WTC11 (cell line): ENCODE measurements at regions not wholly inside any gene's neighbourhood (a gene's known extent, or its start where the extent isn't known, plus 50 kb on each side); places are given as distances from the start of the nearest gene placed in this dataset.

Experiments
- ATAC-seq: fragments of 200-7000 bp; cut with Tn5 transposase; 2 replicates; pipeline ENCODE4 v1.10.0; 2021; ENCODE audit warnings: mild to moderate bottlenecking, moderate library complexity
- CTCF ChIA-PET: fragments of 300-600 bp; sonication (Branson Sonifier 250); formaldehyde crosslinking; loops from one replicate; lab custom pipeline; 2021; ENCODE audit warnings: antibody characterized with exemption; lab: Charles Lee
- POLR2A ChIA-PET: fragments of 350-600 bp; sonication (Branson Sonifier 250); formaldehyde crosslinking; loops from one replicate; lab custom pipeline; 2021; ENCODE audit warnings: antibody characterized with exemption; lab: Charles Lee
- DNase-seq: peaks from one replicate; pipeline ENCODE4 v3.0.0; 2021; ENCODE audit warnings: low spot score
- H3K27ac Mint-ChIP-seq: 2 replicates; pipeline ENCODE4 v1.8.0; 2021; ENCODE audit warnings: mixed read lengths
- H3K27me3 Mint-ChIP-seq: 2 replicates; pipeline ENCODE4 v1.8.0; 2021; ENCODE audit warnings: low read depth, mild to moderate bottlenecking, moderate library complexity, mixed read lengths
- H3K36me3 Mint-ChIP-seq: 2 replicates; pipeline ENCODE4 v1.8.0; 2021; ENCODE audit warnings: mixed read lengths
- H3K4me1 Mint-ChIP-seq: 2 replicates; pipeline ENCODE4 v1.8.0; 2022; ENCODE audit warnings: mixed read lengths
- H3K4me3 Mint-ChIP-seq: 2 replicates; pipeline ENCODE4 v1.8.0; 2021; ENCODE audit warnings: mild to moderate bottlenecking, moderate library complexity, mixed read lengths
- H3K9me3 Mint-ChIP-seq: 2 replicates; pipeline ENCODE4 v1.8.0; 2021; ENCODE audit warnings: mixed read lengths
- CDX4 ChIP-seq: fragments of 250-450 bp; sonication (Bioruptor Pico); IDR thresholded peaks from 2 replicates; pipeline ENCODE4 v1.9.0; 2021; ENCODE audit warnings: moderate library complexity, mild to moderate bottlenecking, inconsistent platforms, borderline replicate concordance
- CTCF ChIP-seq: fragments of 200-600 bp; IDR thresholded peaks from 2 replicates; pipeline ENCODE4 v1.8.0; 2022; ENCODE audit warnings: antibody characterized with exemption
- E2F1 ChIP-seq: sonication (generic); formaldehyde crosslinking; IDR thresholded peaks from 2 replicates; pipeline ENCODE4 v1.8.0; 2022; ENCODE audit warnings: mild to moderate bottlenecking, missing genetic modification reagents
- ELF4 ChIP-seq: sonication (generic); formaldehyde crosslinking; IDR thresholded peaks from 2 replicates; pipeline ENCODE4 v1.8.1; 2022; ENCODE audit warnings: low read depth, mild to moderate bottlenecking, moderate library complexity, missing genetic modification reagents
- EMX1 ChIP-seq: fragments of 250-450 bp; sonication (Bioruptor Pico); IDR thresholded peaks from 2 replicates; pipeline ENCODE4 v1.8.0; 2021; ENCODE audit warnings: mild to moderate bottlenecking
- HMGA2 ChIP-seq: fragments of 250-450 bp; sonication (Bioruptor Pico); IDR thresholded peaks from 2 replicates; pipeline ENCODE4 v1.4.0; 2021; ENCODE audit warnings: mild to moderate bottlenecking, moderate library complexity
- JUN ChIP-seq: sonication (generic); formaldehyde crosslinking; IDR thresholded peaks from 2 replicates; pipeline ENCODE4 v1.8.0; 2023; ENCODE audit warnings: mild to moderate bottlenecking, missing genetic modification reagents
- KAT7 ChIP-seq: sonication (generic); formaldehyde crosslinking; IDR thresholded peaks from 2 replicates; pipeline ENCODE4 v1.8.1; 2023; ENCODE audit warnings: missing genetic modification reagents, mild to moderate bottlenecking, borderline replicate concordance
- MYBL2 ChIP-seq: sonication (generic); formaldehyde crosslinking; IDR thresholded peaks from 2 replicates; pipeline ENCODE4 v1.8.1; 2023; ENCODE audit warnings: mild to moderate bottlenecking, moderate library complexity, missing genetic modification reagents
- RORB ChIP-seq: fragments of 250-450 bp; sonication (Bioruptor Pico); IDR thresholded peaks from 2 replicates; pipeline ENCODE4 v1.9.0; 2021; ENCODE audit warnings: mild to moderate bottlenecking
- SOX15 ChIP-seq: fragments of 250-450 bp; sonication (Bioruptor Pico); IDR thresholded peaks from 2 replicates; pipeline ENCODE4 v1.9.0; 2021; ENCODE audit warnings: mild to moderate bottlenecking
- STAT6 ChIP-seq: sonication (generic); formaldehyde crosslinking; conservative IDR thresholded peaks from 2 replicates; pipeline ENCODE4 v1.8.1; 2023; ENCODE audit warnings: mild to moderate bottlenecking, low read depth, missing genetic modification reagents, moderate library complexity
- TEAD1 ChIP-seq: sonication (generic); formaldehyde crosslinking; IDR thresholded peaks from 2 replicates; pipeline ENCODE4 v1.8.0; 2022; ENCODE audit warnings: mild to moderate bottlenecking, missing genetic modification reagents
- TP53 ChIP-seq: sonication (generic); formaldehyde crosslinking; IDR thresholded peaks from 2 replicates; pipeline ENCODE4 v1.8.1; 2023; ENCODE audit warnings: mild to moderate bottlenecking, missing genetic modification reagents
- USF2 ChIP-seq: sonication (generic); formaldehyde crosslinking; IDR thresholded peaks from 2 replicates; pipeline ENCODE4 v1.8.1; 2023; ENCODE audit warnings: mild to moderate bottlenecking, missing genetic modification reagents, moderate library complexity
- ZNF317 ChIP-seq: sonication (generic); formaldehyde crosslinking; IDR thresholded peaks from 2 replicates; pipeline ENCODE4 v1.8.1; 2023; ENCODE audit warnings: low read depth, mild to moderate bottlenecking, moderate library complexity, missing genetic modification reagents, borderline replicate concordance
- ZNF423 ChIP-seq: fragments of 250-450 bp; sonication (Bioruptor Pico); IDR thresholded peaks from 2 replicates; pipeline ENCODE4 v2.1.2; 2022; ENCODE audit warnings: mild to moderate bottlenecking, moderate library complexity
- ZNF425 ChIP-seq: fragments of 250-450 bp; sonication (Bioruptor Pico); conservative IDR thresholded peaks from 2 replicates; pipeline ENCODE4 v1.9.0; 2021; ENCODE audit warnings: mild to moderate bottlenecking
- ZNF512 ChIP-seq: sonication (generic); formaldehyde crosslinking; IDR thresholded peaks from 2 replicates; pipeline ENCODE4 v1.8.1; 2022; ENCODE audit warnings: missing genetic modification reagents, borderline replicate concordance

- DNase-seq (no peak), ATAC-seq (no peak)
- TF ChIP-seq TEAD1 (CRISPR knock-in tag) = no peak
- ChIA-PET POLR2A (no interaction called here), CTCF (interaction anchor here (0.7 to 1.5 kb wide), 2 partner anchors 24 to 1583 kb away, joined by 3 to 4 read pairs; no protein-coding TSS in a partner anchor)
- no peaks in the 10 kb centered on the region for H3K27me3 Mint-ChIP-seq
- peaks cover 8% of the 10 kb centered on the region for H3K9me3 Mint-ChIP-seq
- no peak overlapping the region for H3K27ac Mint-ChIP-seq
- H3K4me3 Mint-ChIP-seq = no peak overlapping the region
- H3K36me3 Mint-ChIP-seq = peaks cover 3% of the 10 kb centered on the region; the same call in 1 of the 2 replicates
- H3K4me1 Mint-ChIP-seq = peaks cover 8% of the 10 kb centered on the region; the same call in 1 of the 2 replicates
These were observed 402.3 kb downstream of the LRATD1 start for GRCh38 chr2:15034860-15035259.

- Mint-ChIP-seq H3K27ac (no peak overlapping the region), H3K4me1 (peaks cover 17% of the 10 kb centered on the region), H3K27me3 (no peaks in the 10 kb centered on the region), H3K4me3 (no peak overlapping the region), H3K9me3 (peaks cover 8% of the 10 kb centered on the region), H3K36me3 (peaks cover 3% of the 10 kb centered on the region; the same call in 1 of the 2 replicates)
- ChIA-PET CTCF (interaction anchor here (1.0 kb wide), 1 partner anchor 20 kb away, joined by 4 read pairs; no protein-coding TSS in a partner anchor), POLR2A (no interaction called here)
- DNase-seq (no peak), ATAC-seq (no peak)
- no peak for TF ChIP-seq ZNF512 (CRISPR knock-in tag)
- no peak for TF ChIP-seq HMGA2 (CRISPR knock-in tag)
- TF ChIP-seq ZNF423 = no peak
- TF ChIP-seq EMX1 (CRISPR knock-in tag) = no peak
- TF ChIP-seq E2F1 (CRISPR knock-in tag) = no peak
- TF ChIP-seq JUN (CRISPR knock-in tag) = no peak
- no peak for TF ChIP-seq TP53
- TF ChIP-seq ZNF425 (CRISPR knock-in tag) = no peak
- TF ChIP-seq RORB (CRISPR knock-in tag) = no peak
- no peak for TF ChIP-seq USF2 (CRISPR knock-in tag)
- no peak for TF ChIP-seq CDX4 (CRISPR knock-in tag)
- no peak for TF ChIP-seq KAT7
- no peak for TF ChIP-seq SOX15
- TF ChIP-seq STAT6 (CRISPR knock-in tag) = no peak
- TF ChIP-seq CTCF = no peak
- no peak for TF ChIP-seq MYBL2
- no peak for TF ChIP-seq ZNF317 (CRISPR knock-in tag)
- TF ChIP-seq ELF4 (CRISPR knock-in tag) = no peak
These were observed 406.1 kb downstream of the LRATD1 start for GRCh38 chr2:15038366-15039364.
